ENCODE measurements at regions not wholly inside any gene's neighbourhood (a gene's known extent, or its start where the extent isn't known, plus 50 kb on each side); places are given as distances from the start of the nearest gene placed in this dataset.
A peak's percentile ranks its signal among the peaks of the same experiment; 100 is the strongest.
"Not testable (repeated sequence)": the region's sequence is repeated elsewhere in the genome, so short reads cannot be mapped to it uniquely, and the experiment has no call there.

DNA sequence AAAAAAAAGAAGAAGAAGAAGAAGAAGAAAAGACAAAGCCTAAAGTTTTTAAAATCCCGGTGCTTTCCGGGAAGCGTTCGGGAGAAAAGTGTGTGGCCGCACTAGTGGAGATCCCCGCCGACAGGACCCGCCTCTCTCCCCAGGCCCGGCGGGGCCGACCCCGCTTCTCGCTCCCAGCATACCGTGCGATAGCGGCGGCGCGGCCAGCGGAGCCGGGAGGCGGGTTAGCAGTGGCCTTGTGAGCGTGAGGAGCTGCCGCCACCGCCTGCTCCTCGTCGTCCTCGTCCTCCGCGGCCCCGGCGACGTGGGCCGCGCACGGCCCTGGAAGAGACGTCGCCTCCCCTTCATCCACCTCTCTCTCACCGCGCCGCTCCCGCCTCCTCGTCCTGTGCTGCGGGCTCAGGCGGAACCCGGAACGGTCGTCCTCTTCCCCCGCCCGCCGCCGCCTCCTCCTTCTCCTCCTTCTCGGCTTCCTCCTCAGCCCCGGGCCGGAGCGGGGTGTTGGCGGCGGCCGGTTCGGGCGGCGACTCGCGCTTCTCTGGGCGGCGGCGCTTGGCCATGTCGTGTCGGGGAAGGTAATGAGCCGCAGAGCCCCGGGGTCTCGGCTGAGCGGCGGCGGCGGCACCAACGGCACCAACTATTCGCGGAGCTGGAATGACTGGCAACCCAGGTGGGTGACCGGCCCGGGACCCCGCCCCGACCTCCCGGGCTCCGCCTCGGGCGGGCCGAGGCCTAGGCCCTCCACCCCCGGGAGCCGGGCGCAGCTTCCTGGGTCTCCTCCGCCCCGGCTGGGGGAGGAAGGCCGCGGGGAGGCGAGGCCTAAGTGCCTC lies 62.6 kb upstream of the CDR2 start:
- DNase-seq (ENCODE audit: extremely low spot score, insufficient read length, low read depth) = peak; percentile 20
- FAIRE-seq = not testable (repeated sequence)

DNA sequence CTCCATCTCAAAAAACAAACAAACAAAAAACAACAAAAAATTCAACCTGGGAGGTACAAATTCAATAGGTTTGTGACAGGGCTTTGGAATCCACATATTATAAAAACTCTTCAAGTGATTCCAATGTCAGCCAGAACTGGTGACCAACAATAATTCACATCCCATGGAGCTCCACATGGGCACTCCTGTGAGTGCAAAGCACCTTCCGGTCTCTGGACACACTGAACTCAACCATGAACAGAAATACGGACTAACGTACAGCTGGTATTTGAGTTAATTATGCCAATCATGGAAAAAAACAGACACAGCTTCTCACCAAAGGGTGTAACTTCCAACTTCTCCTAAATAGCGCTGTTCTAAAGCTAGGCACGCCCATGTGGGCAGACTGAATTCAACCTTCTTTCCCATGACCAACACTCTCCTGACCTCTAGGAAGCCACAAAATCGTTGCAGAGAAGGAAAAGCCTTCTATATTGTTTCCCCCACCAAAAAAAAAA lies 62.0 kb upstream of the CDR2 start:
- DNase-seq (ENCODE audit: extremely low spot score, insufficient read length, low read depth); FAIRE-seq: not testable (repeated sequence)

DNA sequence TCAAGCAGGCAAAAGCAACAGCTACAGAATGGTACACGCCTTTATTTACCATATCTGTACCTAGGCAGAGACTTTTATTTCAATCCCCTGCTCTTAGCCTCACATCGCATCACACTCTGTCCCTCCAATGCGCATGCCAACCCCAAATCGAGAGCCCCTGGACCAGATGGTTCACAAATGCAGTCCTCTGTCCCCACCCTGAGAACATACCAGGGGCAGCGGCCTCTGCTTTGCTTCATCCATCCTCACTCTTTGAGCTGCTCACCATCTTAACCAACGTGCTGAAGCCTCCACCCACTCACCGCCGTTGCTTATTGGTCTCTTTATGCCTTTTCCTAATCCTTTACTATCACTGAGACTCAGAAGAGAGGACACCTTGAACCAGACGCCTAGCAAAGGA lies 56.9 kb upstream of the CDR2 start:
- DNase-seq (ENCODE audit: extremely low spot score, insufficient read length, low read depth); FAIRE-seq: not testable (repeated sequence)

DNA sequence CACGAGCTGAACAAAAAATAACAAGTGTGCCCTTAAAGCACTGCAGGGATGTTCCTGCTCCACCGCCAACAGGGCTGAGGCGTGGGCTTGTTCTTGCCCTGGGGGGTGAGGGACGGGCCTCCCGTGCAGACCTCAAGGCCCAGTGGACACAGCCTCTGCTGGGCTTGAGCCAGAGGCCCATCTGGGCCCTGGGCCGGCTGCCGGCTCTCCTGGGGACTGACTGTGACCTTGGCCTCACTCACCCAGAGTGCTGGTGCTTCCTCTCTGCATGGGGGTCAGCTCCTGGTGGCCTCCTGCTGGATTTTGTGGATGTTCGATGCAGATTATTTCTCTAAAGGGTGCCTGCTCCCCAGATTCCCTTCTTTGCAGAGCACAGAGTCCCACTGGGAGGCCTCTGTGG lies 54.2 kb upstream of the CDR2 start:
- DNase-seq (ENCODE audit: extremely low spot score, insufficient read length, low read depth) = no peak

DNA sequence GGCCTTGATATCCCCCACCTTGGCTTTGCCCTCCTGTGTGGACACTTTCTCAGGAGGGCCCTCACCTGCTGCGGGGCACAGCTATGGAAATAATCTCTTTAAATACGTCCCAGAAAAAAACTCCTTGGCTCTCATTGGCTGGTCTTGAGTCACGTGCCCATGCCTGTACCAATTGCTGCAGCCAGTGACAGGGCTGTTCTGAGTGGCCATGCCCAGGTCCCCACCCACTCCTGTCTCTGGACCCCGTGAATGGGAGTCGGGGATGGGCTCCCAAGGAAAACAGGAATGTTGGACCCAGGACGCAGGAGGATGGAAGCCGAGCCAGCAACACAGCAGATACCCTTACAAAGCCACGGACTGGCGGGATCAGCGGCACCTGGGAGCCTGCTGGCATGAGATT lies 53.1 kb upstream of the CDR2 start:
- FAIRE-seq (no peak), DNase-seq (ENCODE audit: extremely low spot score, insufficient read length, low read depth) (no peak)

More for the DNA sequence above, 54.2 kb upstream of the CDR2 start:
- FAIRE-seq = no peak

DNA sequence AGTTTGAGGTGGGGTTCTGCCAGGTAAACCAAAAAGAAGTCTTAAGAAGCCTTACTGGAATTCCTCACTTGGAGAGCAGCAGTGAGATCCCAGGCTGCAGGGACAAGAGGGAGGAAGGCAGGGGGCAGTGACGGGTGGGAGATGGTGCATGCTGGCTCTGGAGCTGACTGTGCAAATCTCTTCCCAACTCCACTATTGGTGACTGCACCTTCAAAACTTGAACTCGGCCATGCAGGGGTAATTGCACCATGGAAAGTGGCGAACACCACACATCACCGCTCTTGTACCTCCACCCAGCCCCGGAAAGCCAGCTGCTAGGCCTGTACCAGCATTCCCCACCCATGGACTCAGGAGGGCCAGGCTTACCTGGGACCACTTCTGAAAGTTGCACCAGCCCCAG lies 51.4 kb upstream of the CDR2 start:
- no peak for FAIRE-seq
- DNase-seq (ENCODE audit: extremely low spot score, insufficient read length, low read depth) = no peak

DNA sequence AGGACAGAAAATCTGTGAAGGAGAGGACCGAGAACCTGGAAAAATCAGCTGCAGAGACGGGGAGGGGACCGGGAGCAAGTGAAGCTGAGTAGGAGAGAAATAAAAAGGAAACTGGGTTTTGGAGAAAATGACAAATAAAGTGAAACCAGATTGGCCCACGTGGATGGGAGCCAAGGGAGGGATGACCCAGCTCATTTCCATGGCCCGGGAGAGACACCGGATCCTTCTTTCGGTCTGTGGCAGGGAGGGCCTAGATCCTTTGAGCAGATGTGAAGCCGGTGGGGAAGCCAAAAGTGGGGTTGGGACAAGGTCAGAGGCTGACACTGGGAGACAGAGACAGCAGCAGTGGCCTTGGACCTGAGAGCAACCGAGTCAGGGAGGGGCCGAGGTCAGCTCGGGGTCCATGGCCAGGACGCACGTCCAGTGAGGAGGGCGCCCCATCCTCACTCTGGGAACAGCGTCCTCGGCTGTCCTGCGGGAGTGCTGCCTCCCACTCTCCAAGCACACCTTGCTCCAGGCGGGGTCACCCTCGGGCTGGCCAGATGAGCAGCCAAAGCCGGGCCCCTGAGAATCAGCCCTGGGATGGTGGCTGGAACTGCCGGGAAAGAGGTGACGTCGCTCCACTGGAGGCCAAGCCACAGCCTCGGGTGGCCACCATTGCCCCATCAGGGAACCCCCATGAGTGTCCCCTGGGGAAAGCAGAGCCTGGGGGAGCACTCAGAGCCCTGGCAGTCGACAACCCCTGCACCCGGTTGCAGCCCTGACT lies 50.8 kb upstream of the CDR2 start:
- FAIRE-seq (no peak), DNase-seq (ENCODE audit: extremely low spot score, insufficient read length, low read depth) (no peak)

DNA sequence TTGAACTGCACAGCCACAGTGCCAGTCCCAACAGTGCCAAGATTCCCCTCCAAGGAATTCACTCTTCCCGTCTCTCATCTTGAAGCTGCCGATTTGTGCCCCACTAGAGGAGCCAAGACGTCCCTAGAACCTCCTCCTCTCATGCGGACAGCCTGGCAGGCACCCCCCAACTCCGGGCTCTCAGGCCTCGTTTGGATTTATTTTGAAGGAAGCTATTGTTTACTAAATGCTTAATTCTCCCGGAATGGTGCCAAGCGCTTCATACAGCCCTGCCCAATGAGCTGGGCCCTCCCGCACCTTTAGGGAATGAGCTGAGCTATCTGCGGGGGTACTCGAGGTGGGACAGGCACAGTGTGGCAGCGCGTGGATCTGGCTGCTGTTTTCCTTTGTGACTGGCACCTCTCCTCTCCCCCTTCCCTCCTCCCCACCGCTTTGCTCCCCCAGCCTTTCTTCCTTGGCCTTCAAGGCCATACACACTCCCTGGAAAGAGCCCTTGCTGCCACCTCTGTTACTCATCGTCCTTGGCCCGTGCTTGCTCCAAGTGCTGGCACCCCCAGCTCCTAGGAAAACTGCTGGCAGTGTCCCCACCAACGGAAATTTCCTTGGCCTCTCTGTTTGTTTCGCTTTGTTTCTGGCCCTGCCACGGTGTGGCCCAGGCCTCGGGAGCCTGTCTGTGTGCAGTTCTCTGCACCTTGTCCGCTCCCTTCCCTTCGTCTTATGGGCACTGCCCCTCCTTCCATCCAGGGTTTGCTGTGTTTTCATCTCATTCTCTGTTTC lies 49.9 kb upstream of the CDR2 start:
- FAIRE-seq (no peak), DNase-seq (ENCODE audit: extremely low spot score, insufficient read length, low read depth) (no peak)

All from GM18507 (cell line).